OCI-LY7 (cell line): ENCODE measurements at regions not wholly inside any gene's neighbourhood (a gene's known extent, or its start where the extent isn't known, plus 50 kb on each side); places are given as distances from the start of the nearest gene placed in this dataset.

ENCODE experiments used
- CTCF ChIP-seq: fragments of 200-600 bp; sonication (generic); conservative IDR thresholded peaks from 2 replicates; pipeline ENCODE4 v1.5.1; 2014; ENCODE audit warnings: mild to moderate bottlenecking, antibody characterized with exemption, low read length, moderate library complexity, mixed read lengths
- EZH2phosphoT487 ChIP-seq: fragments of 200-600 bp; sonication (generic); IDR thresholded peaks from 2 replicates; pipeline ENCODE4 v1.6.1; 2018; ENCODE audit warnings: low read depth, borderline replicate concordance, mild to moderate bottlenecking, mixed run types, antibody characterized with exemption, low read length, moderate library complexity, mixed read lengths

GRCh38 chr18:2336690-2337392, 234.5 kb downstream of the METTL4 start:
- TF ChIP-seq CTCF (no peak), EZH2phosphoT487 (no peak)
